Spinal cord (tissue), 9 donors: ENCODE measurements at regions not wholly inside any gene's neighbourhood (a gene's known extent, or its start where the extent isn't known, plus 50 kb on each side); places are given as distances from the start of the nearest gene placed in this dataset.

ENCODE experiments used
- DNase-seq, 6 donors: peaks; one replicate each; pipeline versions ENCODE4 v3.0.0 to v3.0.0-alpha.2; 2013 to 2015; ENCODE audit warnings: low spot score in 6 of 6, low read depth in 4 of 6
- H3K27ac ChIP-seq: one replicate; pipeline ENCODE4 v1.5.1; 2013; ENCODE audit warnings: low read depth, low read length, control low read depth
- H3K27me3 ChIP-seq: one replicate; pipeline ENCODE4 v1.6.1; 2013; ENCODE audit warnings: low read length; ENCODE audit not compliant: control insufficient read depth, insufficient read depth
- H3K36me3 ChIP-seq: one replicate; pipeline ENCODE4 v1.6.1; 2013; ENCODE audit warnings: low read length; ENCODE audit not compliant: control insufficient read depth, insufficient read depth
- H3K4me1 ChIP-seq: one replicate; pipeline ENCODE4 v1.6.1; 2013; ENCODE audit warnings: low read length; ENCODE audit not compliant: control insufficient read depth, insufficient read depth
- H3K4me3 ChIP-seq: one replicate; pipeline ENCODE4 v1.5.1; 2013; ENCODE audit warnings: low read depth, low read length, control low read depth
- H3K9me3 ChIP-seq: one replicate; pipeline ENCODE4 v1.6.1; 2013; ENCODE audit warnings: low read length; ENCODE audit not compliant: control insufficient read depth, insufficient read depth
- WGBS: methylation state at CpG from one replicate; pipeline ENCODE4 v1.1.5; 2013; ENCODE audit warnings: missing lambda C conversion rate; ENCODE audit not compliant: insufficient coverage; 5-methylcytosine and 5-hydroxymethylcytosine counted together
- donor health status: healthy.

DNA sequence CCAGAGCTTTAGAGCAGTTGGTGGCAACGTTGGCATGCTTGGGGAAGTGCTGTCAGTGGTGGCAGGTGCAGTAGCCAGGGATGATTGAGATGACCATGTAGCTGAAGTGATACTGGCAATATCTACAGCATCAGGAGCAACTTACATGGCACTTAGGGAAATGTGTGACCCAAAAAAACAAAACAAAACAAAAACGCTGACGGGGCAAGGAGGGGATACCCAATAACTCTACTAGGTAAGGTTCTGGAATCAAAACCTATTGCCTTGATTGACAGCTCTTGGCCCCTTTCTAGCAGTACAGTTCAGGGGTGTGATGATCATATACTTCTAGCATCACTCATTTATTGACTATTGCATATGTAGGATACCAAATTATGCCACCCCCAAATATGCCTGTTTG, 312.6 kb downstream of the AASDHPPT start:
- Histone ChIP-seq H3K27ac (no peak overlapping the region), H3K27me3 (no peaks in the 10 kb centered on the region), H3K4me1 (no peaks in the 10 kb centered on the region), H3K4me3 (no peak overlapping the region), H3K9me3 (no peaks in the 10 kb centered on the region), H3K36me3 (no peaks in the 10 kb centered on the region)
- WGBS = 86% methylated on average over 1 of the region's 3 CpGs
- DNase-seq = no peak

- no peaks in the 10 kb centered on the region for H3K4me1 ChIP-seq
- no peaks in the 10 kb centered on the region for H3K27me3 ChIP-seq
- H3K4me3 ChIP-seq = no peak overlapping the region
- H3K9me3 ChIP-seq = no peaks in the 10 kb centered on the region
- no peak overlapping the region for H3K27ac ChIP-seq
- no peak for DNase-seq
- WGBS = no CpG with 5 or more reads among the region's 2 CpGs
- no peaks in the 10 kb centered on the region for H3K36me3 ChIP-seq
Measured at GRCh38 chr11:106391771-106392420, 314.4 kb downstream of the AASDHPPT start.

GRCh38 chr11:106395716-106396349, 318.4 kb downstream of the AASDHPPT start:
- no peaks in the 10 kb centered on the region for H3K4me1 ChIP-seq

GRCh38 chr11:106397787-106398501, 320.5 kb downstream of the AASDHPPT start:
- 81% methylated on average over 4 of the region's 9 CpGs for WGBS
- no peak overlapping the region for H3K4me3 ChIP-seq
- DNase-seq = peak in 2 of 6 donors; percentile 4 to 25
- no peaks in the 10 kb centered on the region for H3K9me3 ChIP-seq
- no peaks in the 10 kb centered on the region for H3K36me3 ChIP-seq
- no peaks in the 10 kb centered on the region for H3K27me3 ChIP-seq
- H3K4me1 ChIP-seq = no peaks in the 10 kb centered on the region
- peak overlapping the region; percentile 42 for H3K27ac ChIP-seq

More at GRCh38 chr11:106395716-106396349, 318.4 kb downstream of the AASDHPPT start:
- Histone ChIP-seq H3K27me3 (no peaks in the 10 kb centered on the region), H3K9me3 (no peaks in the 10 kb centered on the region), H3K27ac (no peak overlapping the region), H3K36me3 (no peaks in the 10 kb centered on the region), H3K4me3 (no peak overlapping the region)
- 99% methylated on average over 6 of the region's 10 CpGs for WGBS
- no peak for DNase-seq

DNA sequence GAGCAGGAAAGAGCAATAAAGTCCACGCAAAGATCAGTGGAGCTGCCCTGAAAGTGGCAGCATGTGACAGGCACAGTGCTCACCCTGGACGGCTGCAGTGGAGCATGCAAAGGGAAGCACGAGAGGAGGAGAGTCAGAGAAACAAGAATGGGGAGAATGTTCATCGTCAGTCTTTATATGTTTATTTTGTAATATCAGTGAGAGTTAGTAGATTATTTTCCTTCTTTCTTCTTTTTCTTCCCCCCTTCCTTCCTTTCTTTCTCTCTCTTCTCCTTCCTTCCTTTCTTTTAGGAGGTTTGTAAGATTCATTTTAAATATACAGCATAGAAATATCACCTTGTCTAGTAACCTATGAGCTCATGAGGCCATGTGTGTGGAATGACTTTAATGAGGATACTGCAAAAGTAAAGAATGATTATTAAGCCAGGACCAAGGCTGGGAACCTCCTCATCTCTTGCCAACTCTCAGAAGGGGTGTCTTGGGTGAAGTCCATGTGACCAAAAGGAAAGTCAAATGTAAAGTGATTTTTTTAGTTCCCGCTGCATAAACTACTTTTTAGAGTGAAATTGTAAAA, 321.1 kb downstream of the AASDHPPT start:
- H3K27ac ChIP-seq = peak overlapping the region; percentile 42
- WGBS = 38% methylated on average over 2 of the region's 5 CpGs
- no peaks in the 10 kb centered on the region for H3K9me3 ChIP-seq
- H3K27me3 ChIP-seq = no peaks in the 10 kb centered on the region
- H3K4me1 ChIP-seq = no peaks in the 10 kb centered on the region
- peak in 1 of 6 donors; percentile 38 for DNase-seq
- no peaks in the 10 kb centered on the region for H3K36me3 ChIP-seq
- H3K4me3 ChIP-seq = no peak overlapping the region

GRCh38 chr11:106399076-106399511, 321.6 kb downstream of the AASDHPPT start:
- WGBS = no CpG with 5 or more reads among the region's 3 CpGs
- H3K36me3 ChIP-seq = no peaks in the 10 kb centered on the region
- no peaks in the 10 kb centered on the region for H3K9me3 ChIP-seq
- H3K27me3 ChIP-seq = no peaks in the 10 kb centered on the region
- no peak overlapping the region for H3K4me3 ChIP-seq
- H3K4me1 ChIP-seq = no peaks in the 10 kb centered on the region
- DNase-seq = peak in 3 of 6 donors; percentile 10 to 64 (median 23)
- peak overlapping the region; percentile 1 for H3K27ac ChIP-seq

DNA sequence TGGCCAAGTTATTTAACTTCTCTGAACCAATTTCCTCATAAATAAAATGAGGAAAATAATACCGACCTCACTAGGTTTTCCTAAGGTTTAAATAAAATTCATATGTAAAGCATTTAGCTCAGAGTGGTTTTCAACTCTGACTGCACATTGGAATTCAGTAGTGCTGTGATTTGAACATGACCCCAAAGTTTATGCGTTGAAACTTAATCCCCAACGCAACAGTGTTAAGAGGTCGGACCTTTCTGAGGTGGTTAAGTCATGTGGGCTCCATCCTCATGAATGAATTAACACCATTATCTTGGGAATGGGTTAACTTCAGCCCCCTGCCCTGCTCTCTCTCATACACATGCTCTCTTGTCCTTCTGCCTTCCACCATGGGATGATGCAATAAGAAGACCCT, 322.2 kb downstream of the AASDHPPT start:
- no CpG with 5 or more reads among the region's 4 CpGs for WGBS
- Histone ChIP-seq H3K4me1 (no peaks in the 10 kb centered on the region), H3K27ac (no peak overlapping the region), H3K27me3 (no peaks in the 10 kb centered on the region), H3K9me3 (no peaks in the 10 kb centered on the region), H3K36me3 (no peaks in the 10 kb centered on the region), H3K4me3 (no peak overlapping the region)
- DNase-seq = no peak

GRCh38 chr11:106400949-106401570, 323.6 kb downstream of the AASDHPPT start:
- no peaks in the 10 kb centered on the region for H3K27me3 ChIP-seq
- no peak overlapping the region for H3K4me3 ChIP-seq
- no peaks in the 10 kb centered on the region for H3K9me3 ChIP-seq
- DNase-seq = no peak
- no peaks in the 10 kb centered on the region for H3K36me3 ChIP-seq
- WGBS = no CpG with 5 or more reads among the region's 5 CpGs
- no peak overlapping the region for H3K27ac ChIP-seq
- no peaks in the 10 kb centered on the region for H3K4me1 ChIP-seq

DNA sequence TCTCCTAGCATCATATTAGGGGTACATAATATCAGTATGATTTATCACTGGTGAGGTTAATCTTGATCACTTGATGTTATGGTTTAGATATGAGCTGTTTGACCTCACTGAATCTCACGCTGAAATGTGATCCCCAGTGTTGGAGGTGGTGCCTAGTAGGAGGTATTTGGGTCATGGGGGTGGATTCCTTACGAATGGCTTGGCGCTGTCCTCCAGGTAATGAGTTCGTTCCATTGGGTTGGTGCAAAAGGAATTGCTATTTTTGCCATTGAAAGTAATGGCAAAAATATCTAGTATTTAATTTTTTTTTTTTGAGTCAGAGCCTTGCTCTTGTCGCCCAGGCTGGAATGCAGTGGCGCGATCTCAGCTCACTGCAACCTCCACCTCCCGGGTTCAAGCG, 326.3 kb downstream of the AASDHPPT start:
- Histone ChIP-seq H3K4me1 (no peaks in the 10 kb centered on the region), H3K27ac (no peak overlapping the region), H3K4me3 (no peak overlapping the region), H3K9me3 (no peaks in the 10 kb centered on the region), H3K27me3 (no peaks in the 10 kb centered on the region), H3K36me3 (no peaks in the 10 kb centered on the region)
- WGBS = 96% methylated on average over 4 of the region's 9 CpGs
- DNase-seq = no peak
